SKM-1 treated with dmso at 0.1 percent for 144 hours (cell line): ENCODE measurements at regions not wholly inside any gene's neighbourhood (a gene's known extent, or its start where the extent isn't known, plus 50 kb on each side); places are given as distances from the start of the nearest gene placed in this dataset.

ENCODE experiments used
- DNase-seq: peaks from one replicate; lab custom pipeline; 2025; ENCODE audit not compliant: unreplicated experiment; lab: John Stamatoyannopoulos, UW

DNA sequence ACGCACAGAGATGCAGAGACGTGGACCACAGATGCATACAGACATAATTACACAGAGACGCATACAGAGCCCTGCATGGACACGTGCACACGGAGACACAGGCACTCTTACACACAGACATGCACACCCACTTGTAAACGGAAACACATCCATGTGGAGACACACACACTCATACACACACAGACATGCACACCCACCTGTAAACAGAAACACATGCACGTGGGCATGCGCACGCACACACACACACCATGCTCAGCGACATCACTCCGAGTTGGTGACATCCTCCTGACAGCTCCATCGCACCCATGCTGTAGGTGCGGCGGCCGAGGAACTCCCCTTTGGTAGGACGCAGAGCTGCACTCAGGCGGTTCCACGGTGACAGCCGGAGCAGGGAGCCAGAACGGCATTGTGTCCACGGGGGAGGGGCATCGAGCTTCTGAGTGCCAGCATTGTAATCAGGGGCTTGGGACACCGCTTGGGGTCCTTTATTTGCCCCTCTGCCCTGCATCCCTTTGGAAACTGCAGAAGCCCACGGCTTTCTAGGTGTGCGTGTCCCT is 233.5 kb downstream of the RBFOX3 start:
- DNase-seq, result no peak

DNA sequence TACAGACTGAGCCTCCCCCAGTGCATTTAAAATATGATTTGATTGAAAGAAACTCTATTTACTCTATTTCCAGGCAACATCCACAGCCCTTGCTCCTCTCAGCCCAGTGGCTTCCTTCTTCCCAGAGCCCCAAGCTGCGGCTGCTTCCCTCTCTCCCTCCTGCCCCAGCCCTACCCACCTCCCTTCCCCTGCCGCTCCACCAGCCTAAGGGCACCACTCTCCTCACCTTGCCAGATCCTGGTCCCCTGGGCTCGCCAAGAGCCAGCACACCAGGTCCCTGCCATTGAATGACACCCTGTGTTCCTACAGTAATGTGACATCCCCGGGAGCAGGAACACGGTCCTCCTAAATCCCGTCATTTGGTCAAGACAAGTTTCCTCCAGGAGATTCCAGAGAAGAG is 236.0 kb downstream of the RBFOX3 start:
- DNase-seq, result no peak

DNA sequence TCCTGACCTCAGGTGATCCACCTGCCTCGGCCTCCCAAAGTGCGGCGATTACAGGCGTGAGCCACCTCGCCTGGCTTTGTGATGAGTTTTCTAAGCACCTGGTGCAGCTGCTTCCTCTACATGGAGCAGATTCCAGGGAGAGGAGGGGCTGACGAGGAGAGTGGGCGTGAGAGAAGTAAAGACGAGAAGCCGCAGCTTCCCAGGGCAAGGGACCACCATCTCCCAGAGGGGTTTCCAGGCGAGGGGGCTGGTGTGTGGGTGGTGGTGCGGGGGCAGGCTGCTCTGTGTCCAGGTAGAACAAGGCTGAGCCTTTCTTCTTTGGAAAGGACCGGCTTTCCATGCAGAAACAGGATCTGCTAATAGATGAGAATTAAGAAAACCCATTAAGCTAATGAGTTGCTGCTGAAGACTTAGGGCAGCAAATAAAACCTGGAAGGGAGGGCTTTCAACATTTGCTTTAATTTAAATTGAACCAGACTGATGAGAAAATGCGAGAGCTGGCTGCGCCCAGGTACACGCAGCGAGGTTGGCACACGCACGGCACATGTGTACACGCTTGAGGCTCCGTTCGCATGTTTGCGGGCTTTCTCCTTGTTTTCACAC is 236.7 kb downstream of the RBFOX3 start:
- DNase-seq, result no peak

DNA sequence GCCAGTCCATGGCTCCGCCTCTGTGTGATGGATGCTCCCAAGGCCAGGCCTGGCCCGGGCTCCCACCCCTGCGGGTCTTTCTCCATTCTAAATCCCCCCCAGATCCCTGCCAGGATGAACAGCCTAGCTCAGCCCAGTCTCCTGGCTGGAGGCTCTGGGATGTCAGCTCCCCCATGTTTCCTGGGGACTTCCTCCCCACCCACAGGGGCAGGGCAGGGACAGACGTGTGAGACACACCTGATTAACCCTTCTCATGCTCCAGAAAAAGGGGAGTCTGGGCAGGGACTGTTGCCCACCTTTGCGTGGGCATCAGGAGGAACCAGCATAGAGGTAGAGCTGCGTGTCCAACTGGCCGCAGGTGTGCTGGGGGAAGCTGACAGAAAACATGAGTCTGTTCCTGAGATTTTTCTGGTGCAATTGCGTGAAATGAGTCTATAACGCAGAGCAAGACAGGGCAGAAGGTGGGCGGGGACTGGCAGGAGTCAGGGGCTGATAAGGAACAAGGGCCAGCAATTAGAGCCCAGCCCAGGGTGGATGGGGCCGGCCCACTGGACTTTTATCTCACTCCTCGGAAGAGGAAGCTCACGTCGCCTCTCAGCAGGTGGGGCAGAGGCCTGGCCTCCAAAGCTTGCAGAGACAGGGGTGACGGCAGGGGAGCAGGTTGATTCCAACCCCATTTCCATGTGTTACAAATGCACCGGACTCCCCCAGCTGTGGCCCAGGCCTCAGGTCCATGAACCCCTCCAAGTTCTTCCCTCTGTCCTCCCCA is 238.2 kb downstream of the RBFOX3 start:
- no peak for DNase-seq

DNA sequence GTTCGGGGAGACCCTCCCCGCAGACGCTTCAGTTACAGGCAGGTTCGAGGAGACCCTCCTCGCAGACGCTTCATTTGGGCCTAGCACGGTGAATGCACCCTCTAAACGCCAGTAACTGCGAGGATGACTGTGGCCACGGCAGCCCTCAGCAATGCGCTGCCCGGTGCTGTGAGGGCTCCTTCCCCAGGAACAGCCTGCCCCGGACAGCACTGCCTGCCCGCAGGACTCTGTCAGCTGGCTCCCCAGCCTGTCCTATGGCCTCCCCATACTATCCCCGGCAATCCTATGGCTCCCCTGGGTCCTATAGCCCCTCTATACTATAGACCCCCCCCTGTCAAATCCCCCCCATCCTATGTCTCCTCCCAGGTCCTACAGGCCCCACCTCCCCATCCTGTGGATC is 238.9 kb downstream of the RBFOX3 start:
- no peak for DNase-seq

DNA sequence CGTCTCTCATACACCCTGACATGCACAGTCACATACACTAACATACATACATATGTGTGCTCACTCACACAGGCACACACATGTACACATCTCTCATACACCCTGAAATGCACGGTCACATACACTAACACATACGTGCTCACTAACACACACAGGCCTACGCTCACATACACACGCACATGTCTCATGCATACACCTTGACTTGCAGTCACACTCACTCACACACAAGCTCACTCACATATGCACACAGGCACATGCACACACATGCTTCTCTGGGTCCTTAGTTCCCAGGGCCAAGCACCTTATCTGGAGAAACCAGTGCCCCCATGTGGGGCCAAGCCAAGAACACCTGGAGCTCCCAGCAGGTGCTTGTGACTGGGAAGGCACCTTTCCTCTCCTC is 240.3 kb downstream of the RBFOX3 start:
- DNase-seq, result no peak

DNA sequence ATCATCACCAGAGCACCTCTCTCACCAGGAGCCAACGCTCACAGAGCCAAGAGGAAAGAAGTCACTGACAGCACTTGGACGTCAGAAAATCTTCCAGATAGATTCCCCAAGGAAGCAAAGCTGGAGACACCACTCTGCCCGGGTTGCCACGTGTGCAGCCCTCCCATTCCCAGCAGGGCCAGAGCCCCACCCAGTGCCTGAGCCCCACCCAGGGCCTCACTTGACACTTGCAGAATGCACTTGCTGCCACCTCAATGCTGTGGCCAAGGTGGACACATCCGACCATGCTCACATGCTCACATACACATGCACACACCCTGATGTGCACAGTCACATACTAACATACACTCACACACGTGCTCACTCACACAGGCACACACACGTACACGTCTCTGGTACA is 240.7 kb downstream of the RBFOX3 start:
- no peak for DNase-seq

DNA sequence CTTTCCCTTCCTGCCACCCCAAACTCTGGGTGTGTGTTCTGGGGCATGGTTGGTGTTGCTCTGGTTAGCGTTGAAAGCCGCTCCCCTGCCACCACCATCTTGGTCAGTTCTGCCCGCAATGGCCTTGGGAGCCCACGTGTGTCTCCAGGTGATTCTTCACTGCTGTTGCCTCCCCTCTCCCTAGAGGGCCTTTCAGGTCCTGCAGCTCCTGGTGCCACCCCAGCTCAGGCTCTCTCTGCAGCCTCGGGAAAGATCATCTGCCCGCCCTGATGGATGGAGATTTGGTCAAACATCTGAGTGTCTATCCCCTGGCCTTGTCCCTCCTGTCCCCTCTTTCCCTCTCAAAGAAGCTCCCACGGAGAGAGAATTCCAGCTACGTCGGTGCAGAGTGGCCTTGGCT is 241.3 kb downstream of the RBFOX3 start:
- DNase-seq, result no peak

DNA sequence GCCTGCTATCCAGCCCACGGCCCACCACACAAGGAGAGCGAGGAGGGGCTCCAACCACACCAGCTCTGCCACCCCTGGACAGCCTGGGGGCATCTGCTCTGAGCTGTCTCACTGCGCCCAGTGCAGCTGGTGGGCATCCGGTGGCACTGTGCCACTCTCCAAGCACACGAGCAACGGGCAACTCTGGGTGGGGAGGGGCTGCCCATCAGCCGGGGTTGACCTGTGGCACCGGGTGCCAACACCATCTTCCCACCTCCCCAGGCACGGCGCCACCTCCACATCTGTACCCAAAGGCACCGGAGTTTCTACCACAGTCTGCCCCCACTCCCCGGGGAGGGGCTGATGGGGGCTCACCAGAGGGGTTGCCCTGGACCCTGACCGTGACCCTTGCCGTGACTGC is 241.8 kb downstream of the RBFOX3 start:
- no peak for DNase-seq

DNA sequence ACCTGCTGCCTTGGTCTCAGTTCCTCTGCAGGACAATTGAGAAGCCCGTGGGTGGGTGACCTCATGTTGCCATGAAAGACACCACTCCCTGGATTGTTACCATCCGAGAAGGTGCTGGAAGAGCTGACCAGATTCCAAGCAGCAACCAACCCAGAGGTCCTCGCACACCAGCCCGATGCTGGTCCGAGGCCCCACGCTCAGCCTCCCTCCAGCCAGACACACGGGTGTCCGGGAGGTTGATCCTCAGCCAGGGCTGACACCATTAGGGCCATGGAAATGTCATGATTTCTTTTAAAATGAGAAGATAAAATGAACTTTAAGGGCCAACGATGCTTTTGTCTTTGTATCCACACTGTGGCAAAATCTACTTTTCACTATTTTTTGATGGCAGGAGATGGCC is 242.3 kb downstream of the RBFOX3 start:
- DNase-seq, result no peak

DNA sequence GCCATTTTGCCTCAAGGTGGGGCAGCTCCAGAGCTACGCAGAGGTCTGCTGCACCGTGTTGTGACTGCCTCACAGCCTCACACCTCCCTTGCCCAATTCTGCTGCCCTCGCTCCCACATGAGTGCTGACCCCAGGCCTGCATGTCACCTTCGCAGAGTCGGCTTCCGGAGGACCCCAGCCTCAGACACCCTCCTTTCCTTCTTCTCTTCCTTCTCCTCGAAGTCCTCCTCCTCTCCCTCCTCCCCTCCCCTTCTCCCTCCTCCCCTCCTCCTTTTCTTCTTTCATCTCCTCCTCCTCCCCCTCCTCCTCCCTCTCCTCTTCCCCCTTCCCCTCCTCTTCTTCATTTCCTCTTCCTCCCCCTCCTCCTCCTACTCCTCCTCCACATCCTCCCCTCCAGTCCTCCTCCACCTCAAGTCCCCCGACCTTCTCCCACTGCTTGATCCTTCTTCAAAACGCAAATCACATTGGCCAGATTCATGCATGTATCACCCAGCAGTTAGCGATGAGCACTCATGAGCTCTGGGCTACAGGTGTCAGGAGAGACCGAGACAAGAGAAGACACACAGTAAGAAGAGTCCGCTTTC is 243.8 kb downstream of the RBFOX3 start:
- no peak for DNase-seq

DNA sequence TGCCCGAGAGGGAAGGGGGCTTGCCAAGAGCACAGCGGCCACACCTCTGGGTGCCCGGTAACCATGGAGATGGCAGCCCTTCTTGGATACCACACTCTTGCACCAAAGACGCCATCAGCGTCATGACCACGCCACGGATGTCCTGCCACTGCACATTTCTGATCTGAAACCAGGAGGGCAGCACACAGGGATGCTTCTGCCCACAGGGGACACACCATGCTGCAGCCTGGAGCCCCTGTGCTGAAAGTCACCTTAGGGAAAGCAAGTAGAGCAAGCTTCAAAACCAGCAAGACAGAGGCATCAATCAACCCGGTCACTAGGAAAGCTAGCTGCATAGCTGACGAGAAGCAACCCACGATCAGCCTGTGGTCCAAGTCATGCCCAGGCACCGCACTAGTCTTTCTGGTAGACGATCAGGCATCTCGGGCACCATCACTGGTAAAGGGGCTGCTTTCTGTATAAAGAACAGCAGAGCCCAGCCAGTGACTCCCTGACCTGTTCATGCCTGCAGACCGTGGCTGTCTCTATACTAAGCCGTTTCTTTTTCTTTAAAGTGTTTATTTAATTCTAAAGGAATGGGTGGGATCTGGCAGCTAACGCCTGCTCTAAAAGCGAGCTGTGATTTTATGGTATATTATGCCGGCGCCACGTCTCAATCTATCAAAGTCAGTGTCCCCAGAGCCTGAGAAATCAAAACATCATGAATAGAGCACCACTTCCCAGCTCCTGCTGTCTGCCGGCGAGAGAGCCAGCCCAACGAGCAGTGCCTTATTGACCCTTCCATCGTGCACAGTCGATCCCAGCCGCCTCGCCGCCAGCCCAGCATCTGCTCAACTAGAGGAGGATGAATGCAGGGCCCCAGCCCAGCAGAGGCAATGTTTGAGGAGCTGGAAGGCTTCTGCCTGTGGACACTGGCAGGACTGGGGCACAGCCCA is 244.7 kb downstream of the RBFOX3 start:
- DNase-seq, result no peak

DNA sequence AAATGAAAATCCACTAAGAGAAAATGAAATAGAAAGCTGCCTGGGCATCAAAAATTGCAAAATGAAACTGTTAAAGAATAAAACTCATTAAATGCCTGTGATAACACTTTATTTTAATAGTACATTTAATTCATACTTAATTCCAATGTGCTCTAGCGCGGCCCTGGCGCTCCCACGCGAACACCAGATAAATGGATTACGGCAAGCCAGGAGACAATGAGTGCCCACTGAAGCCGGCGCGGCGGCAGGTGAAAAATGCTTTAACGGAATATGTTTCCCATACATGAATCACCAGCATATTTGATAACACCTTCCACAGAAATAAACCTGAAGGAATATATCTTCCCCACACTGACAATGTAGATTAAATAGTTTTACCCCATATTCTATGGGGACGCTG is 245.5 kb downstream of the RBFOX3 start:
- DNase-seq, result no peak

DNA sequence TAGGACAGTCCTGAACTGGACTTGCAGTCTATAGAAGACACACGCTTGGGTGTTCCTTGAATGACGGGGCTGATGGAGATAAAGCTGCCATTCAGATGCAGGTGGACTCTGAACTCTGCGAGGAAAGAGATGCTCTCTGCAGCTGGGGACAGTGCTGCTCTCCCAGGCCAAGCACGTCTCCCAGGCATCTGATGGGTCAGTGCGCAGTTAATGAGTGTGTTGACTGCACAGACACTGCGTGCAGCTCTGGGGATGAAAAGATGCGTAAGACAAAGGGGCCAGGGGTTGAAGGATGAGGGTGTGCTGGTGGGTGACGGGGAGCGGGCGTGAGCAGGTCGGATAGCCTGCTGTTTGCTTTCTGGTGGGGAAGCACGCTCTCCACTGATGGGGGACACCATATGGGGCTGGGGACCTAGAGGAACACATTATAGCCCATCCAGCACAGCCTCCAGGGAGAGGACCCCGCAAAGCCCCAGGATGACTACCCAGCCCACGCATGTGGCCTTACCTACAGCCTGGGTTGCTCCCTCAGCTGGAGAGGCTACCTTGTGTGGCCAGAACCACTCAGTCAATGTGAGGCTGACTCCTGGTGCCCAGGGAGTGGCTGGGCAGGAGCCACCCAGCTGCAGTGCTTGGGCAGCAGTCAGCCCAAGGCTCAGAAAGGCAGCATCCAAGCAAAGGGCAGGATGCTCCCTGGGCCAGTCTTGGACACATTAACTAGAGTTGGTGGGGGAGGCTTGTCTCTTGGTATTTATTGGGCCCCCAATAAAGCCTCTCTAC is 246.3 kb downstream of the RBFOX3 start:
- no peak for DNase-seq

DNA sequence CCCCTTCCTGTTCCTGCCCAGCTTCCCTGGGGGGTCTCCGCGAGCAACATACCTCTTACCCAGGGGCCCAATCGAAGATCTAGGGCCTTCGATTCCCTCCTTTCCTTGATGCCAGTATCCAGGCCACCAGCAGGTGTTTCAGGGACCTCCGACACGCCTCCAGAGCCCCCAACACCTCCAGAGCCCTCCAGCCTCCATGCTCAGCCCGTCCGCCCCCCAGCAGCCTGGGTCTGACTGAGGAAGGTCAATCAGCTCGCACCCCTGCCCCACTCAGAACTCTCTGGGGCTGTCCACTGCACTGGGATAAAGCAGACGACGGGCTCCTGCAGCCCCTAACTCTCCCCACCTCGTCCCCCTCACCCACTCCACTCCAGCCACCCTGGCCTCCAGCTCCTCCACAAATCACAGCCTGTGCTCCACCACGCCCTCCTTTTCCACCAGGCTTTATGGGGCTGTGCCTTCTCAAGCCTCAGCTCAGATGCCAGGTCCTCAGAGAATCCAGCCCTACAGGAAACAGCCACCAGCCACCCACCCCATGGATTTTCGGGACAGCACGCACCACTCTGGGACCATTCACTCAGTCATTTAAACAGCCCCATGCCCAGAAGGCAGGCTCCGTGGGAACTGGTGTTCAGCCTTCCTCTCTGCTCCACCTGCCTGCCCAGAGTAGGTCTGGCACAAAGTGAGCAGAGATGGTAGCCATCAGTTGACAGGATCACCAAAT is 247.1 kb downstream of the RBFOX3 start:
- DNase-seq, result no peak

DNA sequence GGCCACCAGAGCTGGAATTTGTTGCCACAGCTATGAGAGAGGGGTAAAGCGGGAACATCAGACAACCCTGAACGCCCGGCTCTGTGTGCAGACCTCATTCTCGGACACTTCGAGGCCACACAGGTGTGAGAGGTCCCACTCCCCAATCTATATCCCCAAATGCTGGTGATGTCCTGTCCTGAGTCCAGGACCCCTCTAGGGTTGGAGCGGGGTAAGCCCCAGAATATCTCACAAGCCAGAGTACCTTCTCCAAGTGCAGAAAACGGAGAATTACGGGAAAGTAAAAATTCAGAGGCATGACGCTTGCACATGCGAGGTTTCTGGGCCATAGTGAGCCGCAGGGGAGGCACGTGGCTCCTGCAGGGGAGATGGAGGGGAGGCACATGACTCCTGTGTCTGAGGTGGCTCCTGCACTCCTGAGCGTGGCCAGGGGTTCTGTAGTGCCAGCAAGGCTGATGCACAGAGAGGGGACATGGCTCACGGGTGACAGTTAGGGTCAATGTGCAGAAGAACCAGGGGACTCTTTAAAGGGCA is 248.0 kb downstream of the RBFOX3 start:
- no peak for DNase-seq

DNA sequence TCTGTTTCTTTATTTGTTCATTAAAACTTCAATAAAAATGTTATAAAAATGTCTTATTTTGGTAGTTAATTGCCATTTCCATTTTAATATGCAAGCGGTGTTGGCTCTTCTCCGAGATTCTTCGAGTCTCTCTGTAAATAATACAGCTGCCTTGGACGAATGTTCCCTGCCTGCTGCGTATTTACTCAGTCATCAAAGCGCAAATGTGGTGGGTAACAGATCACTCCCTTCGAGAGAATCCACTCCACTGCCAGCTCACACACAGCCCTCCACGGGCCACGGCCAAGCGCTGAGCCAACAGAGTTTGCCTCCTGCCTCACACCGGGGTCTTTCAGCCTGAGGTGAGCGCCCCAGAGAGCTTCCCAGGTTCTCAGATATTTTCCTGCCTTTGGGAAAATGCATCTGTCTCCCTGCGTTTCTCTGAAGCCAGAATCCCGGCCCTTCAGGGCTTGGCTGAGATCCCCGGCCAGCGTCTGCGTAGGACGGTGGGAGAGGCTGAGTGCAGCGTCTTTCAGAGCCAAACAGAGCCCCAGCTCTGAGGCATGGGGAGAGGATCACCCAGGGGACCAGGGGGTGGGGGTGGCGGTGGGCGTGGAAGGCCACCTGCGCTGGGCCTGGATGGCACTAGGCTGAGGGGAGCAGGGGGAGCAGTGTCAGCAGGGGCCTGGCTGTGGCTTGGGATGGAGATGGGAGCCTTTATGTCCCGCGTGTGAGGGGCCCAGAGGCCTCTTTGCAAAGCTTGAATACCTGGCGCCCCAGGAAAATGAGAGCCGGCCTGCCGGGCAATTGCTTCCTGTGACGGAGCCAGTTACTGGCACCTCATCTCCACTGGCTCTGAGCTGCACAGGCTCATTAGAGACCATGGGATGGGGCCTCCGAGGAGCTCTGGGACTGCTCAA is 248.7 kb downstream of the RBFOX3 start:
- DNase-seq, result no peak

DNA sequence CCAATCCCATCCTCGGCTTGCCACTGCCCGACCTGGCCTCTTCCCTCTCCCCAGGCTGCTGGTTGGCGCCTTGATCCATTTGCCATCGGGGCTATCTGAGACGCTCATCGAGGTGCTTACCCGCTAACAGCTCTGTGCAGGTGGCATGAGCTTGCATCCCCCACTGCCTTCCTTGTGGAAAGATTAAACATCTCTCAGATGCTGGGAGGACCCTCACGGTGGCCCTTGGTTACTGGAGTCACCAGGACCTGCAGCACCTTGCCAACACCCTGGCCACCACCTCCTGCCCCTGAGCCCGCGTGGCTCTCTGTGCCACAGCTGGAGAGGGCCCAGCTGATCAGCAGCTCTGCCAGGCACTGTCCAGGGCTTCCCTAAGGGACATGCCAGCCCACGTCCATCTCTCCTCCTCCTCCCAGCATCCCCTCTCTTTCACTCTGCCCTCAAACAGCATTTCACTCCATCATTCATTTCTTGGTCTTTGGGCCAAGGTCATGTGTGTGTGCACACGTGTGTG is 249.6 kb downstream of the RBFOX3 start:
- no peak for DNase-seq
